GM19463 (cell line): ENCODE measurements at regions not wholly inside any gene's neighbourhood (a gene's known extent, or its start where the extent isn't known, plus 50 kb on each side); places are given as distances from the start of the nearest gene placed in this dataset.

Experiments
- ATAC-seq: cut with Tn5 transposase; IDR thresholded peaks from one replicate; pipeline ENCODE4 v1.9.1; 2021; ENCODE audit warnings: mild to moderate bottlenecking, moderate library complexity; ENCODE audit not compliant: unreplicated experiment

DNA sequence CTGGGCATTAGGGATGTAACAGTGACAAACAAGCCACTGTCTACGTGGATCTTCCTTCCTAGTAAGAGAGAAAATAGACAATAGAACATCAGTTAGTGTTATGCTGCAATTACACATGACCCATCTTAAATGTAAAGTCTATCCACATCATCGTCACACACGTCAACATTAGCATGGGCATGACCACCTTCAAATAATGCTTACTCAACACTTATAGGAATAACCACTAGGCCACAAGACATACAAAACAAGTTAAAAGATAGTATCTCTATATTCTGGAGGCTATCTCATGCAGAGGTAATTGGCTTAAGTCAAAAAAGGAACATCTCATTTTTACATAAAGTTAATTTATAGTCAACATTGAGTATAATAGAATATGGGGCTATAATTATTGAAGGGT lies 156.5 kb downstream of the MOXD1 start:
- no peak for ATAC-seq

DNA sequence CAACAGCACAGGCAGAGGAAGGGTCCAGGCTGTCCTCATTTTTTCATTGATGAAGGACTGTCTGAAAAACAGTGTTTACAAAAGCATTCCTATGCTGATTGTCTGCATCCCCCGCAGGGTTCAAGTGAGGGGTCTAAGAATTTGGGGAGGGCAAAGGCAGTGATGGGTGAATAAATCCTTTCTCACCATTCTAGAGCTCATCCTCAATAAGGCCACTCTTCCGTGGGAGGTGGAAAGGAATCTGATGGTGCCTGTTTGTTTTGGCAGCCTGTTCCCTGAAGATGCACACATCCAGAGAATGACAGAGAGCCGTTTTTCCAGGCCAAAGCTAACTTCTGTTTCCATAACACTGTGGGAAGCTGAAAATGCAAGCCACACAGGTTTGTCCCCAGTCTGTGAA lies 164.5 kb downstream of the MOXD1 start:
- ATAC-seq, result no peak

GRCh38 chr6:132236281-132236680 lies 165.0 kb downstream of the MOXD1 start:
- no peak for ATAC-seq

DNA sequence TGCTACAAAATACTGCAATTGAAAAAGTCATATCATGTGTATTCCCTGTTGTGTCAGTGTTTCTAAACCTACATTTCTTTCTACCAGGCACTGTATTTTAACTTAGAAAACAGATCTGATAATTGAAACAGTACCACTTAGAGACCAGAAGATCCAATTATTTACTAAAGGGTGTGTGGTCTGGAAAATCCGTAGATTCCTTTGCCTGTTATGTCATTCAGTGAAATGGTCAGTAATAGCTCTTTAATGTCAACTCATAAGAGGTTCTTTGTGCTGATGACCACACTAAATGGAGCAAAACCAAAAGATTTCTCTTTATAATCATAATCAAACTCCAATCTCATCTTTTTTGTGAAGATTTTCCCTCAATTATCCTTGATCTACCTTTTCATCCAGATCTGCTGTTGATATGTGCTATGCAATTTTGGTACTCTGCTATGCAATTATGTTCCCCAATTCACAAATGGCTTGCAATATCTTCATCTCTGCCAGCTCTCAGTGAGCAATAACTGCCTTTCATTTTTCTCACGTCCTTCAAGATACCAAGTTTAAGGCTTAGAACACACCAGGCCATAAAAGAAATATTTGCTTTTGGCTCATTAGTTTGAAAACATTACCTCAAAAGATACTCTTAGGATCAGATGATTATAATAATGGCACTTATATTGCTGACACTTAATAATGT lies 165.5 kb downstream of the MOXD1 start:
- no peak for ATAC-seq

- no peak for ATAC-seq
Observed at GRCh38 chr6:132234356-132234755, 166.9 kb downstream of the MOXD1 start.

DNA sequence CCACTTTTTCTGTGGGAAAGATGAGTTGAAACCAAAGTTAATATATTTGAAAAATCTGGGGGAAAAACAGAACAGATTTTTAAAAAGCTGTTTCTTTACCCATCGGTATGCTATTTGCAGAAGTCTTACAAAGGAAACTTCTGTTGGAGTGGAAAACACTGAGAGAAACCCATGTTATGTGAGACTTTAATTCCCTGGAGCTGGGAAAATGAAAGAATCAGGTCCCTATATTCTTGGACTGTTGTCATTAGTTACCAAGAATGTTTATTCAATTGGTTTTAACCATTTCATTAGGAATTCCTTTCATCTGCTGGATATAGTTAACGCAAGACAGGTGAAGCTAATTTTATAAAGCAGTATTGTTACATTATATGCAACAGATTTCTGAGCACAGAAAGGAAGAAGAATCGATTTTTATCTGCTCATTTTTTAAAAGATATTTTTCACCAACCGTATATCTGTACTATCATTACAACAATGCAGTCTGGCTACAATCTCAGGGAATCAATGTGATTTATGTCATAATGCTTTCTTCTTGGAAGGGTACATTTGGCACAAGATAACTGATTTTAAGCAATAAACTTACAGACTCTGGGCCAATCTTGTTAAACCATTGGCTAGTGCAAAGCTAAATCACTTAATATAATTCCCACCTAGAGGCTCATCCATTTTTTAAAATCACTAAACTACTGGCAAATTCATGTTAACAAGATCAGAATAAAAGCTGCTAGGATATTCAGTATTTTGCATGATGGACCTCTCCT lies 170.0 kb downstream of the MOXD1 start:
- ATAC-seq, result no peak

- no peak for ATAC-seq
Observed at GRCh38 chr6:132228894-132229293, 172.4 kb downstream of the MOXD1 start.

- no peak for ATAC-seq
Observed at GRCh38 chr6:132227904-132228303, 173.4 kb downstream of the MOXD1 start.

GRCh38 chr6:132224943-132225342 lies 176.3 kb downstream of the MOXD1 start:
- no peak for ATAC-seq

GRCh38 chr6:132220800-132221199 lies 180.5 kb downstream of the MOXD1 start:
- no peak for ATAC-seq

GRCh38 chr6:132219901-132220300 lies 181.4 kb downstream of the MOXD1 start:
- no peak for ATAC-seq

GRCh38 chr6:132218059-132218696 lies 183.1 kb downstream of the MOXD1 start:
- ATAC-seq, result peak; percentile 56

DNA sequence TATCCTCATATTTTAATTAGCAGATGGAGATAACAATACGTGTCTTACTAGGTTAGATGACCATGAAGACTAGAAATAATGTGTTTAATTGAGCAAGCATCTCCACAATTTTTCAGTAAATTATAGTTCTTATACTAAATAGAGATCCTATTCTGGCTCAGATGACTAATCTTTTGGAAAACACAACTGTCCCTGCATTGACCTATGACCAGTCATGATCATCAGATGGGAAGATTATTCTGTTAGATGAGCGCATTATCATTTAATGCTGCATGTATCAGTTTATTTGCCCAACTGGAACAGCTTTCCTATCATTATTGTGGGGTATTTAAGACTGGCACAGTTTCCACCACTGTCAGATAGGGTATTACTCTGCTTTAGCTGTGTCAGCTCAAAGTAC lies 185.5 kb downstream of the MOXD1 start:
- ATAC-seq, result no peak

DNA sequence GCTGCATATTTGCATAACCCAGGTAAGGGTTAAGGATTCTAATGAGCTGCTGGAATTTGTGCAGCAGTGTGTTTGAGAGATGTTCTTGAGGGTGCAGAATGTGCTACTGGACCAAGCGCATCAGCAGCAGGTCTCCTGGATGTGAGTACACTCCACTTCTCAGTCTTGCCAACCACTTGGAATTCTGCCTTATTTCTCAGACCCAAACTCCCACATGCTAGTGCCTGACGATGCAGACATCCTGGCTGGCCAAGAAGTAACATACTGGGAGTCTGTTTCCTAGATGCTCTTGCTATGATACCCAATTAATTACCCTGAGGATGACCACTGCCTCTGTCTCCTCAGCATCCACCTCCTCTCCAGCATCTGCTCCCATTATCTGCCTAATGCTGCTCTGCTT lies 186.6 kb downstream of the MOXD1 start:
- ATAC-seq, result no peak

DNA sequence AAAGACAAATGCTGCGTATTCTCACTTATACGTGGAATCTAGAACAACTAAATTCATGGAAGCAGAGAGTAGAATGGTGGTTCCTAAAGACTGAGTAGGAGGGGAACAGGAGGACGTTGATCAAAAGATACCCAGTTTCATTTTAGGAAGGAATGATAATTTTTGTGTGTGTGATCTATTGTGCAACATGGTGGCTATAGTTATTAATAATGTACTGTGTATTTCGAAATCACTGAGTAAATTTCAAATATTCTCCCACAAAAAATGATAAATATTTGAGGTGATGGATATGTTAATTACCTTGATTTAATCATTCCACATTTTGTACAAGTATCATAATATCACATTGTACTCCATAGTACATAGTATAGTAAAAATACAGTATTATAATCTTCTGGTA lies 187.5 kb downstream of the MOXD1 start:
- no peak for ATAC-seq

DNA sequence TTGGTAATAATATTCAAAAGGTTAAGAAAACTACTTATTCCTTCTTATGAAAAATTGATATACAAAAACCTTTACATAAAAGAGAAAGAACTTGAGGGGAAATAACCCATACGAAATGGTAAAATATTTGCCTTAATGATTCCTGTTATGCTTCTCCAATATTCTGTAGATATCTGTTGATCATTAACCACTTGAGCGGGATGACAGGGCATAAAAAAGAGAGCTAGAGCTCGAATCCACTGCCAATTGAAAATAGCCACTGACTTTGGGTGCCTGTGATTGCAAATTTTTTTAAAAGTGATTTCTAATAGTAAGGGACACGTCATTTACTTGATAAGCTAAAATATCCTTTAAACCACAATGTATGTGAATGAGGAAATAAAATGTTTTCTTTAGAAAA lies 188.1 kb downstream of the MOXD1 start:
- ATAC-seq, result no peak

DNA sequence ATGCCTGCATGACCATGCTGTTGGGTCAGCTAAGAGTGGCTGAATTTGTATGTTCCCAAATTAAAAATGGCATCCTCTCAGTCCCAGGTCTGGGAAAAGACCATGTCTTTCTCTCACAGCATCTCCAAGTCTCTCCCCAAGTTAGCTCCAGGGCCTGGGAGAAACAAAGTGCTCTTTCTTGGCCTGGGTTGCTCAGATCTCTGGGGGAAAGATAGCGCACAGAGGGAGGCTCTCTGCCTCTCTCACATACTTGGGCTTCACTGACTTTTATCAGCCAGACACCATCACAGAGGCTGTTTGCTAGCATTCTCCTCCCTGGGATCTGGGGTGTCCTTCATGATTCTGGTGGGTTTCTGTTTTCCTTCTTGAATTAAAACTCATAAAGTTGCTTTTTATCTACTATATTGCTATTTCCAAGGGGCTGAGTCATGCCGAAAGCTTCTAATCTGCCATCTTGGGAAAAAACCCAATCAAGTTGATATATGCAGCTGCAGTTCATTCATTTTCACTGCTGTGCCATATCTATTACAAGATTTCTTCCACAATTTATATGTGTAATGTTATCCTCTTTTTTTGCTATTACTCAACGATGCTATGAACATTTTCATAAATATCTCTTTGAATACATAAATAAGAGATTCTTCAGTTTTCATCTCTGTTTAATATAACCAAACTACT lies 190.2 kb downstream of the MOXD1 start:
- no peak for ATAC-seq

DNA sequence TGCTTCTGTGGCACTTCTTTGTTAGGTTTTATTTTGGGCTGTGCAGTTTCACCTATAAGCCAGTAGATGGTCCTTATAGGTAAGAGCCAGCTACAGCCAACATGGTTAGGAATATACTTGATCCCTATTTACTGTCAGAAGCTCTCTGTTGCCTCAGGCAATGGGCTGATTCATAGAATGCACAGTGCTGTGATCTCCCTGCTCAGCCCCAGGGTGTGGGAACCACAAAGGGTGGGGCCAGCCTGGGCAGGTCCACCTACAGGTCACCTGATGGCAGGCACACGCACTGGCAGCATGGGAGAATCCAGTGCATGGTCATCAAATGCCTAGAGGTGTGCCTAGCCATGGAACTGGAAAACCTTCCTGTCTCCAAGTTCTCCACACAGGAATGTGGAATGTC lies 191.9 kb downstream of the MOXD1 start:
- ATAC-seq, result no peak

- no peak for ATAC-seq
Observed at GRCh38 chr6:132207991-132208390, 193.3 kb downstream of the MOXD1 start.

DNA sequence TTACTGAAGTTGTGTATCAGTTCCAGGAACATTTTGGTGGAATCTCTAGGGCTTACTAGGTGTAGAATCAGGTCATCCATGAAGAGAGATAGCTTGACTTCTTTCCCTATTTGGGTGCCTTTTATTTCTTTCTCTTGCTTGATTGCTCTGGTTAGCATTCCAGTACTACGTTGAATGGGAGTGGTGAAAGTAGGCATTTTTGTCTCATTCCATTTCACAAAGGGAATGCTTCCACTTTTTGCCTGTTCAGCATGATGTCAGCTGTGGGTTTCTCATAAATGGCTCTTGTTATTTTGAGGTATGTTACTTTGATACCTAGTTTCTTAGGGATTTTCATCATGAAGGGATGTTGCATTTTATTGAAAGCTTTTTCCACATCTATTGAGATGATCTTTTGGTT lies 195.3 kb downstream of the MOXD1 start:
- ATAC-seq, result no peak

DNA sequence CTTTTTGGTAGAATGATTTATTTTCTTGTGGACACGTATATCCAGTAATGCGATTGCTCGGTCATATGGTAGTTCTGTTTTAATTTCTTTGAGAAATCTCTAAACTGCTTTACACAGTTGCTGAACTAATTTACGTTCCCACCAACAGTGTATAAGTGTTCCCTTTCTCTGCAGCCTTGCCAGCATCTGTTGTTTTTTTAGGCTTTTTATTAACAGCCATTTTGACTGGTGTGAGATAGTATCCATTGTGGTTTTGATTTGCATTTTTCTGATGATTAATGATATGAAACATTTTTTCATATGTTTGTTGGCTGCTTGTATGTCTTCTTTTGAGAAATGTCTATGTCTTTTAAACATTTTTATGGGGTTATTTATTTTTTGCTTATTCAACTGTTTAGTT lies 196.7 kb downstream of the MOXD1 start:
- ATAC-seq, result no peak

DNA sequence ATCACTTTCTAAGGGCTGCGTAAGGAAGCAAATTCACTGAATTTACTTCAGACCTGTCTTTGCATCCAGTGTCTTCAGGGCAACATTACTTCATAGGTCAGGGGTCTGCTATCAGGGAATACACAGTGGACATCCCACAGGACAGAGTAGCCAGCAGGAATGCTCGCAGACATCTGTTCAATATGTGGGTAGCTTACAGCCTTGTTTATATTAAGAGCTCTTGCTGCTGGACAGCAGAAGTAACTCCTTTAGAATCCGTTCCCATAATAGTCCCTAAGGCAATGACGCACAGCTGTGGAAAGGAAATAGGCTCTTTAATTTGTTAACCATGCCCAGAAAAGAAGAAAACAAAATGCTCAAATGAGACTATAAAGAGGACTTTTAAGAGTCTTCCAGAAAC lies 198.7 kb downstream of the MOXD1 start:
- ATAC-seq, result no peak
